Thyroid gland (tissue), 4 donors: ENCODE measurements at regions not wholly inside any gene's neighbourhood (a gene's known extent, or its start where the extent isn't known, plus 50 kb on each side); places are given as distances from the start of the nearest gene placed in this dataset.
"Not testable (repeated sequence)": the region's sequence is repeated elsewhere in the genome, so short reads cannot be mapped to it uniquely, and the experiment has no call there.

ENCODE experiments used
- CTCF ChIP-seq, 6 experiments: fragments of 200-600 bp in 3 of 6; fragments of 450-650 bp in 3 of 6; sonication (generic) in 3 of 6; IDR thresholded peaks; one replicate each; pipeline ENCODE4 v1.5.1; 2016 to 2019; ENCODE audit warnings: antibody characterized with exemption in 6 of 6, mild to moderate bottlenecking in 2 of 6, inconsistent platforms in 1 of 6, moderate library complexity in 1 of 6
- POLR2A ChIP-seq, 2 donors: fragments of 450-650 bp; IDR thresholded peaks; one replicate each; pipeline ENCODE4 v1.6.1; 2017; ENCODE audit warnings: antibody characterized with exemption in 2 of 2, mild to moderate bottlenecking in 2 of 2, moderate library complexity in 1 of 2

GRCh38 chr2:89113286-89113685 is 421.8 kb downstream of the RPIA start:
- not testable (repeated sequence) for TF ChIP-seq POLR2A, CTCF (IDR thresholded peaks at IDR 0.05)
